Cardiac septum (tissue), 1 donor: ENCODE measurements at regions not wholly inside any gene's neighbourhood (a gene's known extent, or its start where the extent isn't known, plus 50 kb on each side); places are given as distances from the start of the nearest gene placed in this dataset.

Experiments used
- DNase-seq: peaks from one replicate; pipeline ENCODE4 v3.0.0-alpha.2; 2020; ENCODE audit warnings: low spot score
- intact Hi-C: fragments of 100-400 bp; cut with DNase I; formaldehyde crosslinking; loops from one replicate; pipeline ENCODE4 v1.14.0; 2022
- donor health status: DM: no; HTN: no; CAD: no.

GRCh38 chr17:72205357-72205756 is 84.5 kb downstream of the SOX9 start:
- intact Hi-C loops = loop anchor here (5.0 kb wide), 1 partner anchor 52 kb away; no protein-coding TSS in a partner anchor
- DNase-seq = no peak

GRCh38 chr17:72205822-72206221 is 85.0 kb downstream of the SOX9 start:
- intact Hi-C loops = loop anchor here (5.0 kb wide), 1 partner anchor 51 kb away; no protein-coding TSS in a partner anchor
- DNase-seq = no peak

GRCh38 chr17:72206376-72206775 is 85.6 kb downstream of the SOX9 start:
- DNase-seq = no peak
- intact Hi-C loops = loop anchor here (5.0 kb wide), 1 partner anchor 51 kb away; no protein-coding TSS in a partner anchor

- intact Hi-C loops = loop anchor here (5.0 kb wide), 1 partner anchor 48 kb away; no protein-coding TSS in a partner anchor
- DNase-seq = no peak
Observed at GRCh38 chr17:72208832-72209231, 88.0 kb downstream of the SOX9 start.

- intact Hi-C loops = no loop called here
- no peak for DNase-seq
Observed at GRCh38 chr17:72212041-72212440, 91.2 kb downstream of the SOX9 start.

GRCh38 chr17:72215490-72215889 is 94.7 kb downstream of the SOX9 start:
- DNase-seq = no peak
- intact Hi-C loops = no loop called here

GRCh38 chr17:72215928-72216327 is 95.1 kb downstream of the SOX9 start:
- intact Hi-C loops = no loop called here
- DNase-seq = no peak

GRCh38 chr17:72219137-72219823 is 98.5 kb downstream of the SOX9 start:
- DNase-seq = no peak

GRCh38 chr17:72219824-72220493 is 99.1 kb downstream of the SOX9 start:
- DNase-seq = no peak
- intact Hi-C loops = no loop called here

More at GRCh38 chr17:72219137-72219823, 98.5 kb downstream of the SOX9 start:
- intact Hi-C loops = no loop called here

GRCh38 chr17:72222661-72223380 is 102.0 kb downstream of the SOX9 start:
- DNase-seq = no peak

GRCh38 chr17:72223866-72224291 is 103.1 kb downstream of the SOX9 start:
- intact Hi-C loops = no loop called here
- DNase-seq = no peak

More at GRCh38 chr17:72222661-72223380, 102.0 kb downstream of the SOX9 start:
- intact Hi-C loops = no loop called here

GRCh38 chr17:72226322-72226721 is 105.5 kb downstream of the SOX9 start:
- intact Hi-C loops = no loop called here
- DNase-seq = no peak

- intact Hi-C loops = no loop called here
- DNase-seq = no peak
Observed at GRCh38 chr17:72233986-72234385, 113.2 kb downstream of the SOX9 start.

- intact Hi-C loops = no loop called here
- no peak for DNase-seq
Observed at GRCh38 chr17:72234985-72235384, 114.2 kb downstream of the SOX9 start.

GRCh38 chr17:72236980-72237633 is 116.3 kb downstream of the SOX9 start:
- intact Hi-C loops = no loop called here

GRCh38 chr17:72238157-72238673 is 117.4 kb downstream of the SOX9 start:
- intact Hi-C loops = no loop called here
- DNase-seq = no peak

More at GRCh38 chr17:72236980-72237633, 116.3 kb downstream of the SOX9 start:
- DNase-seq = no peak

- DNase-seq = no peak
- intact Hi-C loops = no loop called here
Observed at GRCh38 chr17:72239548-72239947, 118.7 kb downstream of the SOX9 start.

GRCh38 chr17:72240333-72240732 is 119.5 kb downstream of the SOX9 start:
- intact Hi-C loops = no loop called here
- no peak for DNase-seq

GRCh38 chr17:72244494-72244893 is 123.7 kb downstream of the SOX9 start:
- no peak for DNase-seq
- intact Hi-C loops = no loop called here

GRCh38 chr17:72244956-72245355 is 124.1 kb downstream of the SOX9 start:
- DNase-seq = no peak
- intact Hi-C loops = no loop called here
